ENCODE measurements at regions not wholly inside any gene's neighbourhood (a gene's known extent, or its start where the extent isn't known, plus 50 kb on each side); places are given as distances from the start of the nearest gene placed in this dataset.

- TF ChIP-seq PBX3 (CRISPR knock-in tag; IDR thresholded peaks at IDR 0.05) = no peak
- TF ChIP-seq MYNN (tag by site-specific recombination; IDR thresholded peaks at IDR 0.05; ENCODE audit: borderline replicate concordance) = no peak
- TF ChIP-seq ZNF174 (tag by site-specific recombination; IDR thresholded peaks at IDR 0.05) = no peak
- no peak for TF ChIP-seq ZNF677 (tag by site-specific recombination; IDR thresholded peaks at IDR 0.05)
These were observed 534.6 kb upstream of the BRINP1 start (continued) for GRCh38 chr9:119903851-119904250.

GRCh38 chr9:119902611-119903010, 533.4 kb upstream of the BRINP1 start:
- no peak for TF ChIP-seq ZNF600 (tag by site-specific recombination; IDR thresholded peaks at IDR 0.05)
- ChIA-PET POLR2A (no interaction called here), CTCF (no interaction called here)
- Histone ChIP-seq H3K4me1 (ENCODE audit: control insufficient read depth, insufficient read depth, low read length) (no peaks in the 10 kb centered on the region), H3K4me3 (ENCODE audit: low read depth, low read length) (no peak overlapping the region), H3K36me3 (ENCODE audit: control insufficient read depth in 2 of 2, insufficient read depth in 1 of 2, low read length in 2 of 2) (no peaks in the 10 kb centered on the region), H3K27ac (ENCODE audit: extremely low read depth, low read depth, low read length) (no peak overlapping the region), H3K9me3 (ENCODE audit: control insufficient read depth, insufficient read depth, low read depth, low read length) (no peaks in the 10 kb centered on the region)

GRCh38 chr9:119898316-119898715, 529.1 kb upstream of the BRINP1 start:
- Histone ChIP-seq H3K4me1 (ENCODE audit: control insufficient read depth, insufficient read depth, low read length) (no peaks in the 10 kb centered on the region), H3K27ac (ENCODE audit: extremely low read depth, low read depth, low read length) (no peak overlapping the region), H3K4me3 (ENCODE audit: low read depth, low read length) (no peak overlapping the region), H3K9me3 (ENCODE audit: control insufficient read depth, insufficient read depth, low read depth, low read length) (no peaks in the 10 kb centered on the region), H3K36me3 (ENCODE audit: control insufficient read depth in 2 of 2, insufficient read depth in 1 of 2, low read length in 2 of 2) (no peaks in the 10 kb centered on the region)
- TF ChIP-seq MEIS1 (CRISPR knock-in tag; IDR thresholded peaks at IDR 0.05; ENCODE audit: borderline replicate concordance) = no peak
- TF ChIP-seq ZNF529 (tag by site-specific recombination; IDR thresholded peaks at IDR 0.05; ENCODE audit: insufficient replicate concordance) = no peak
- no peak for TF ChIP-seq ZNF626 (tag by site-specific recombination; IDR thresholded peaks at IDR 0.05)
- TF ChIP-seq ZNF76 (tag by site-specific recombination; IDR thresholded peaks at IDR 0.05; ENCODE audit: borderline replicate concordance, low read depth) = no peak
- TF ChIP-seq ZFHX2 (tag by site-specific recombination; conservative IDR thresholded peaks at IDR 0.05) = no peak
- TF ChIP-seq ZNF501 (tag by site-specific recombination; IDR thresholded peaks at IDR 0.05) = no peak
- no peak for TF ChIP-seq REPIN1 (tag by site-specific recombination; IDR thresholded peaks at IDR 0.05; ENCODE audit: low read depth)
- TF ChIP-seq ZNF48 (tag by site-specific recombination; IDR thresholded peaks at IDR 0.05) = no peak
- no peak for TF ChIP-seq PBX3 (CRISPR knock-in tag; IDR thresholded peaks at IDR 0.05)
- no peak for TF ChIP-seq PRDM4 (tag by site-specific recombination; IDR thresholded peaks at IDR 0.05)
- no peak for TF ChIP-seq ZBTB48 (tag by site-specific recombination; IDR thresholded peaks at IDR 0.05)
- ChIA-PET POLR2A (no interaction called here), CTCF (interaction anchor here (0.6 kb wide), 1 partner anchor 71 kb away, joined by 3 read pairs; no protein-coding TSS in a partner anchor)

- POLR2A ChIA-PET = no interaction called here
- CTCF ChIA-PET = no interaction called here
These were observed 515.2 kb upstream of the BRINP1 start for GRCh38 chr9:119884438-119884837.

More at GRCh38 chr9:119884438-119884837, 515.2 kb upstream of the BRINP1 start:
- Histone ChIP-seq H3K4me1 (ENCODE audit: control insufficient read depth, insufficient read depth, low read length) (no peaks in the 10 kb centered on the region), H3K4me3 (ENCODE audit: low read depth, low read length) (no peak overlapping the region), H3K36me3 (ENCODE audit: control insufficient read depth in 2 of 2, insufficient read depth in 1 of 2, low read length in 2 of 2) (no peaks in the 10 kb centered on the region), H3K27ac (ENCODE audit: extremely low read depth, low read depth, low read length) (no peak overlapping the region), H3K9me3 (ENCODE audit: control insufficient read depth, insufficient read depth, low read depth, low read length) (no peaks in the 10 kb centered on the region)
- TF ChIP-seq ZNF223 (tag by site-specific recombination; IDR thresholded peaks at IDR 0.05) = no peak

Data from HEK293 (cell line).